Suprapubic skin (tissue), 4 donors: ENCODE measurements at regions not wholly inside any gene's neighbourhood (a gene's known extent, or its start where the extent isn't known, plus 50 kb on each side); places are given as distances from the start of the nearest gene placed in this dataset.

Experiments used
- CTCF ChIP-seq, 2 donors: fragments of 200-600 bp in 1 of 2; fragments of 450-650 bp in 1 of 2; sonication (generic) in 1 of 2; IDR thresholded peaks; one replicate each; pipeline ENCODE4 v1.5.1; 2016 to 2019; ENCODE audit warnings: antibody characterized with exemption in 2 of 2, mild to moderate bottlenecking in 1 of 2, moderate library complexity in 1 of 2
- POLR2A ChIP-seq, 2 donors: fragments of 450-650 bp; IDR thresholded peaks; one replicate each; pipeline ENCODE4 v1.6.1; 2017; ENCODE audit warnings: antibody characterized with exemption in 2 of 2, mild to moderate bottlenecking in 2 of 2, moderate library complexity in 2 of 2
- POLR2AphosphoS5 ChIP-seq, 3 donors: sonication (generic); formaldehyde crosslinking; IDR thresholded peaks; one replicate each; pipeline ENCODE4 v1.6.1; 2017; ENCODE audit warnings: antibody characterized with exemption in 3 of 3

GRCh38 chr13:76813000-76813691 lies 73.1 kb downstream of the KCTD12 start:
- TF ChIP-seq POLR2A (IDR thresholded peaks at IDR 0.05) (no peak), CTCF (IDR thresholded peaks at IDR 0.05) (no peak), POLR2AphosphoS5 (IDR thresholded peaks at IDR 0.05) (peak in 2 of 3 donors; percentile 34 to 79)
